ENCODE measurements at regions not wholly inside any gene's neighbourhood (a gene's known extent, or its start where the extent isn't known, plus 50 kb on each side); places are given as distances from the start of the nearest gene placed in this dataset.

GRCh38 chr2:133863106-133863800 lies 295.0 kb upstream of the NCKAP5 start:
- TF ChIP-seq CTCF (IDR thresholded peaks at IDR 0.05; ENCODE audit: low read depth, low read length): no peak
- TF ChIP-seq EZH2phosphoT487 (IDR thresholded peaks at IDR 0.05; ENCODE audit: low read depth): no peak

Data from OCI-LY3 (cell line).